ENCODE measurements at regions not wholly inside any gene's neighbourhood (a gene's known extent, or its start where the extent isn't known, plus 50 kb on each side); places are given as distances from the start of the nearest gene placed in this dataset.

- Histone ChIP-seq H3K9me3 (no peaks in the 10 kb centered on the region), H3K4me3 (no peak overlapping the region), H3K4me1 (no peaks in the 10 kb centered on the region), H3K36me3 (no peaks in the 10 kb centered on the region), H3K27ac (no peak overlapping the region), H3K27me3 (peaks cover 0 to 31% (median 0%) of the 10 kb centered on the region in 4 donors)
- TF ChIP-seq POLR2A (IDR thresholded peaks at IDR 0.05) (no peak), CTCF (IDR thresholded peaks at IDR 0.05) (no peak)
- 63 to 89% methylated on average over 2 to 7 of the region's 7 CpGs for WGBS, 2 donors
- no peak for DNase-seq
- intact Hi-C loops (cut with DNase I), result no loop called here
Measured at GRCh38 chr17:33387406-33387805, 94.3 kb upstream of the ASIC2 start.

GRCh38 chr17:33389504-33390135 lies 96.5 kb upstream of the ASIC2 start:
- Histone ChIP-seq H3K27ac (no peak overlapping the region), H3K4me1 (no peaks in the 10 kb centered on the region), H3K9me3 (no peaks in the 10 kb centered on the region), H3K36me3 (no peaks in the 10 kb centered on the region), H3K27me3 (peaks cover 0 to 30% (median 0%) of the 10 kb centered on the region in 4 donors), H3K4me3 (no peak overlapping the region)
- DNase-seq, result no peak
- TF ChIP-seq POLR2A (IDR thresholded peaks at IDR 0.05) (no peak), CTCF (IDR thresholded peaks at IDR 0.05) (no peak)
- intact Hi-C loops (cut with DNase I), result no loop called here
- WGBS, 2 donors, result 47 to 60% methylated on average over 3 to 4 of the region's 4 CpGs

- intact Hi-C loops (cut with DNase I), result no loop called here
- no peak for DNase-seq
- no peaks in the 10 kb centered on the region for H3K36me3 ChIP-seq
- H3K27me3 ChIP-seq, result peaks cover 0 to 22% (median 0%) of the 10 kb centered on the region in 4 donors
- no peak for TF ChIP-seq CTCF (IDR thresholded peaks at IDR 0.05)
- H3K4me3 ChIP-seq, result no peak overlapping the region
- H3K9me3 ChIP-seq, result no peaks in the 10 kb centered on the region
- H3K4me1 ChIP-seq, result no peaks in the 10 kb centered on the region
- no peak overlapping the region for H3K27ac ChIP-seq
- WGBS, 2 donors, result 65 to 73% methylated on average over 3 to 6 of the region's 6 CpGs
Measured at GRCh38 chr17:33390479-33391176, 97.5 kb upstream of the ASIC2 start.

- TF ChIP-seq POLR2A (IDR thresholded peaks at IDR 0.05) (no peak), CTCF (IDR thresholded peaks at IDR 0.05) (no peak)
- Histone ChIP-seq H3K27me3 (no peaks in the 10 kb centered on the region), H3K27ac (no peak overlapping the region), H3K4me3 (no peak overlapping the region), H3K9me3 (no peaks in the 10 kb centered on the region), H3K4me1 (no peaks in the 10 kb centered on the region), H3K36me3 (no peaks in the 10 kb centered on the region)
- no peak for DNase-seq
- 39 to 62% methylated on average over 2 to 3 of the region's 3 CpGs for WGBS, 2 donors
- intact Hi-C loops (cut with DNase I), result no loop called here
Measured at GRCh38 chr17:33396818-33397217, 103.7 kb upstream of the ASIC2 start.

- Histone ChIP-seq H3K4me1 (no peaks in the 10 kb centered on the region), H3K9me3 (no peaks in the 10 kb centered on the region), H3K27ac (no peak overlapping the region), H3K4me3 (no peak overlapping the region), H3K27me3 (no peaks in the 10 kb centered on the region), H3K36me3 (no peaks in the 10 kb centered on the region)
- intact Hi-C loops (cut with DNase I), result no loop called here
- DNase-seq, result no peak
- WGBS, 2 donors, result 94 to 100% methylated on average over 1 of the region's 1 CpG
- TF ChIP-seq CTCF (IDR thresholded peaks at IDR 0.05), result no peak
- no peak for TF ChIP-seq POLR2A (IDR thresholded peaks at IDR 0.05)
Measured at GRCh38 chr17:33398386-33398785, 105.3 kb upstream of the ASIC2 start.

All from esophagus squamous epithelium (tissue), 5 donors.